ENCODE measurements at regions not wholly inside any gene's neighbourhood (a gene's known extent, or its start where the extent isn't known, plus 50 kb on each side); places are given as distances from the start of the nearest gene placed in this dataset.

DNA sequence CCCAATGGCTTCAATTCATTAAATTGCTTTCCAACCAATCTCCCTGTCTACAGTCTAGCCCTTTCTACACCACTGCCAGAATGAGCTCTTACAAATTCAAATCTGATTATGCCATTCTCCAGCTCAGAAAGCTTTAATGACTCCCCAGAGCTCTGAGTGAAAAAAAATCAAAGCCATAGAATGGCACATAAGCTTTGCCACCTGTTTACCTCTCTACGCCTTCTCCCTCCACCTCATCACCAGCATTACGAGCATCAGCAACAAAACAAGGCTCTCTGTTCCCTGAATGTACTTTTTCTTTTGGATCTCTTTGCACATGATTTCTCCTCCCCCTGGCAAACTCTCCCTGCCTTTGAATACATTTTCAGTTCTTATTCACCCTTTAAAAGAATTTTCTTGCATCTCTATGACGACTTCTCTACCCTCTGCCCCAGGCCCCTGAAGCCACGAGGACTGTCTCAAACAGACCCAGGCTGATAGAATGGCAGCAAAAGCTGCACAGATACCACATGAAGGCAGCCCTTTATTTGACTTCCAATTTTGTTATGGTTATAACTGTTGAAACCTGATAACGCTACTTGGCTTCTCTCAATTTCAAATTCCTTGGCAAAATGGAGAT, 516.0 kb downstream of the PCDH7 start:
- TF ChIP-seq, protein P1, sequence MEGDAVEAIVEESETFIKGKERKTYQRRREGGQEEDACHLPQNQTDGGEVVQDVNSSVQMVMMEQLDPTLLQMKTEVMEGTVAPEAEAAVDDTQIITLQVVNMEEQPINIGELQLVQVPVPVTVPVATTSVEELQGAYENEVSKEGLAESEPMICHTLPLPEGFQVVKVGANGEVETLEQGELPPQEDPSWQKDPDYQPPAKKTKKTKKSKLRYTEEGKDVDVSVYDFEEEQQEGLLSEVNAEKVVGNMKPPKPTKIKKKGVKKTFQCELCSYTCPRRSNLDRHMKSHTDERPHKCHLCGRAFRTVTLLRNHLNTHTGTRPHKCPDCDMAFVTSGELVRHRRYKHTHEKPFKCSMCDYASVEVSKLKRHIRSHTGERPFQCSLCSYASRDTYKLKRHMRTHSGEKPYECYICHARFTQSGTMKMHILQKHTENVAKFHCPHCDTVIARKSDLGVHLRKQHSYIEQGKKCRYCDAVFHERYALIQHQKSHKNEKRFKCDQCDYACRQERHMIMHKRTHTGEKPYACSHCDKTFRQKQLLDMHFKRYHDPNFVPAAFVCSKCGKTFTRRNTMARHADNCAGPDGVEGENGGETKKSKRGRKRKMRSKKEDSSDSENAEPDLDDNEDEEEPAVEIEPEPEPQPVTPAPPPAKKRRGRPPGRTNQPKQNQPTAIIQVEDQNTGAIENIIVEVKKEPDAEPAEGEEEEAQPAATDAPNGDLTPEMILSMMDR (conservative IDR thresholded peaks at IDR 0.05 in 1 of 2, IDR thresholded peaks at IDR 0.05 in 1 of 2; ENCODE audit: low read depth in 1 of 2, low read length in 2 of 2) = no peak
- TF ChIP-seq EZH2 (IDR thresholded peaks at IDR 0.05; ENCODE audit: low read length, missing control alignments) = no peak

All from fibroblast of lung (primary cell).